Nephron (organoid): ENCODE measurements at regions not wholly inside any gene's neighbourhood (a gene's known extent, or its start where the extent isn't known, plus 50 kb on each side); places are given as distances from the start of the nearest gene placed in this dataset.

Source experiments
- H3K27ac Mint-ChIP-seq, 3 experiments: 2 replicates each; pipeline ENCODE4 v1.8.0; 2020; ENCODE audit warnings: mixed read lengths in 3 of 3, mild to moderate bottlenecking in 2 of 3, moderate library complexity in 1 of 3
- H3K27me3 Mint-ChIP-seq: 2 replicates; pipeline ENCODE4 v1.8.0; 2021; ENCODE audit warnings: low read depth, mild to moderate bottlenecking, moderate library complexity, mixed read lengths
- H3K36me3 Mint-ChIP-seq: 2 replicates; pipeline ENCODE4 v1.8.0; 2020; ENCODE audit warnings: low read depth, mixed read lengths
- H3K4me1 Mint-ChIP-seq: 2 replicates; pipeline ENCODE4 v1.8.0; 2020; ENCODE audit warnings: mixed read lengths
- H3K4me3 Mint-ChIP-seq, 3 experiments: 2 replicates each; pipeline ENCODE4 v1.8.0; 2020; ENCODE audit warnings: mild to moderate bottlenecking in 3 of 3, mixed read lengths in 3 of 3, moderate library complexity in 2 of 3
- H3K9me3 Mint-ChIP-seq: 2 replicates; pipeline ENCODE4 v1.8.0; 2020; ENCODE audit warnings: mixed read lengths
- CTCF ChIP-seq, 3 experiments: fragments of 200-600 bp; sonication (generic); IDR thresholded peaks; one replicate each; pipeline ENCODE4 v1.5.0; 2021; ENCODE audit warnings: antibody characterized with exemption in 3 of 3; ENCODE audit not compliant: unreplicated experiment in 3 of 3

GRCh38 chr2:120436460-120436739 is 90.5 kb downstream of the INHBB start:
- H3K9me3 Mint-ChIP-seq: no peaks in the 10 kb centered on the region
- no peaks in the 10 kb centered on the region for H3K36me3 Mint-ChIP-seq
- TF ChIP-seq CTCF (IDR thresholded peaks at IDR 0.05; ENCODE audit: unreplicated experiment in 3 of 3): no peak
- H3K27ac Mint-ChIP-seq: no peak overlapping the region
- H3K27me3 Mint-ChIP-seq: peaks cover 65% of the 10 kb centered on the region
- H3K4me1 Mint-ChIP-seq: peaks cover 22% of the 10 kb centered on the region
- no peak overlapping the region for H3K4me3 Mint-ChIP-seq

GRCh38 chr2:120436885-120437603 is 91.1 kb downstream of the INHBB start:
- H3K27me3 Mint-ChIP-seq: peaks cover 69% of the 10 kb centered on the region
- no peak overlapping the region for H3K4me3 Mint-ChIP-seq

GRCh38 chr2:120437604-120438000 is 91.7 kb downstream of the INHBB start:
- Mint-ChIP-seq H3K4me1 (peaks cover 32% of the 10 kb centered on the region), H3K36me3 (no peaks in the 10 kb centered on the region), H3K27me3 (peaks cover 74% of the 10 kb centered on the region), H3K4me3 (no peak overlapping the region), H3K9me3 (no peaks in the 10 kb centered on the region), H3K27ac (no peak overlapping the region)
- TF ChIP-seq CTCF (IDR thresholded peaks at IDR 0.05; ENCODE audit: unreplicated experiment in 3 of 3): no peak

More at GRCh38 chr2:120436885-120437603, 91.1 kb downstream of the INHBB start:
- Mint-ChIP-seq H3K27ac (no peak overlapping the region), H3K4me1 (peaks cover 27% of the 10 kb centered on the region), H3K36me3 (no peaks in the 10 kb centered on the region), H3K9me3 (no peaks in the 10 kb centered on the region)
- peak in 1 of 3 experiments; percentile 33 for TF ChIP-seq CTCF (IDR thresholded peaks at IDR 0.05; ENCODE audit: unreplicated experiment in 3 of 3)

GRCh38 chr2:120438301-120439066 is 92.5 kb downstream of the INHBB start:
- Mint-ChIP-seq H3K27ac (no peak overlapping the region), H3K4me1 (peaks cover 38% of the 10 kb centered on the region), H3K27me3 (peaks cover 82% of the 10 kb centered on the region), H3K36me3 (no peaks in the 10 kb centered on the region), H3K4me3 (peak overlapping the region in 1 of 3 experiments; percentile 18), H3K9me3 (no peaks in the 10 kb centered on the region)
- no peak for TF ChIP-seq CTCF (IDR thresholded peaks at IDR 0.05; ENCODE audit: unreplicated experiment in 3 of 3)

GRCh38 chr2:120439067-120439368 is 93.1 kb downstream of the INHBB start:
- H3K4me3 Mint-ChIP-seq: peak overlapping the region in 1 of 3 experiments; percentile 18
- H3K36me3 Mint-ChIP-seq: no peaks in the 10 kb centered on the region
- H3K27me3 Mint-ChIP-seq: peaks cover 87% of the 10 kb centered on the region
- H3K4me1 Mint-ChIP-seq: peaks cover 39% of the 10 kb centered on the region
- TF ChIP-seq CTCF (IDR thresholded peaks at IDR 0.05; ENCODE audit: unreplicated experiment in 3 of 3): no peak
- H3K9me3 Mint-ChIP-seq: no peaks in the 10 kb centered on the region
- H3K27ac Mint-ChIP-seq: no peak overlapping the region
